DMS79 treated with DMSO at 0.1 percent for 48 hours (cell line): ENCODE measurements at regions not wholly inside any gene's neighbourhood (a gene's known extent, or its start where the extent isn't known, plus 50 kb on each side); places are given as distances from the start of the nearest gene placed in this dataset.
A peak's percentile ranks its signal among the peaks of the same experiment; 100 is the strongest.

Experiments
- DNase-seq: peaks from one replicate; lab custom pipeline; 2025; lab: John Stamatoyannopoulos, UW

GRCh38 chr2:200054681-200055468, 99.5 kb downstream of the MAIP1 start:
- no peak for DNase-seq

GRCh38 chr2:200056105-200056504, 100.7 kb downstream of the MAIP1 start:
- DNase-seq: no peak

GRCh38 chr2:200063155-200063554, 107.8 kb downstream of the MAIP1 start:
- DNase-seq: no peak

- no peak for DNase-seq
These were observed 109.5 kb downstream of the MAIP1 start for GRCh38 chr2:200064879-200065278.

- DNase-seq: no peak
These were observed 110.1 kb downstream of the MAIP1 start for GRCh38 chr2:200065477-200065876.

- DNase-seq: no peak
These were observed 111.0 kb downstream of the MAIP1 start for GRCh38 chr2:200066417-200066816.

GRCh38 chr2:200068642-200069041, 113.3 kb downstream of the MAIP1 start:
- DNase-seq: no peak

GRCh38 chr2:200077210-200077650, 121.8 kb downstream of the MAIP1 start:
- DNase-seq: peak; percentile 36

GRCh38 chr2:200077838-200078237, 122.5 kb downstream of the MAIP1 start:
- no peak for DNase-seq

- DNase-seq: no peak
These were observed 124.0 kb downstream of the MAIP1 start for GRCh38 chr2:200079356-200079755.

GRCh38 chr2:200081236-200081635, 125.9 kb downstream of the MAIP1 start:
- no peak for DNase-seq

- DNase-seq: no peak
These were observed 126.4 kb downstream of the MAIP1 start for GRCh38 chr2:200081811-200082210.

- no peak for DNase-seq
These were observed 128.7 kb downstream of the MAIP1 start for GRCh38 chr2:200084036-200084435.

- DNase-seq: no peak
These were observed 131.5 kb downstream of the MAIP1 start for GRCh38 chr2:200086911-200087310.

- no peak for DNase-seq
These were observed 132.1 kb downstream of the MAIP1 start for GRCh38 chr2:200087451-200087850.

- DNase-seq: no peak
These were observed 133.8 kb downstream of the MAIP1 start for GRCh38 chr2:200089040-200089755.

GRCh38 chr2:200089756-200090109, 134.4 kb downstream of the MAIP1 start:
- no peak for DNase-seq

GRCh38 chr2:200090683-200091082, 135.3 kb downstream of the MAIP1 start:
- DNase-seq: no peak

GRCh38 chr2:200091126-200091525, 135.7 kb downstream of the MAIP1 start:
- DNase-seq: no peak

- no peak for DNase-seq
These were observed 136.9 kb downstream of the MAIP1 start for GRCh38 chr2:200092235-200092634.

GRCh38 chr2:200095436-200095835, 140.1 kb downstream of the MAIP1 start:
- no peak for DNase-seq

- DNase-seq: no peak
These were observed 143.9 kb downstream of the MAIP1 start for GRCh38 chr2:200099256-200099655.

GRCh38 chr2:200100027-200100426, 144.6 kb downstream of the MAIP1 start:
- no peak for DNase-seq

- DNase-seq: no peak
These were observed 146.5 kb downstream of the MAIP1 start for GRCh38 chr2:200101922-200102321.
